ENCODE measurements at regions not wholly inside any gene's neighbourhood (a gene's known extent, or its start where the extent isn't known, plus 50 kb on each side); places are given as distances from the start of the nearest gene placed in this dataset.

DNA sequence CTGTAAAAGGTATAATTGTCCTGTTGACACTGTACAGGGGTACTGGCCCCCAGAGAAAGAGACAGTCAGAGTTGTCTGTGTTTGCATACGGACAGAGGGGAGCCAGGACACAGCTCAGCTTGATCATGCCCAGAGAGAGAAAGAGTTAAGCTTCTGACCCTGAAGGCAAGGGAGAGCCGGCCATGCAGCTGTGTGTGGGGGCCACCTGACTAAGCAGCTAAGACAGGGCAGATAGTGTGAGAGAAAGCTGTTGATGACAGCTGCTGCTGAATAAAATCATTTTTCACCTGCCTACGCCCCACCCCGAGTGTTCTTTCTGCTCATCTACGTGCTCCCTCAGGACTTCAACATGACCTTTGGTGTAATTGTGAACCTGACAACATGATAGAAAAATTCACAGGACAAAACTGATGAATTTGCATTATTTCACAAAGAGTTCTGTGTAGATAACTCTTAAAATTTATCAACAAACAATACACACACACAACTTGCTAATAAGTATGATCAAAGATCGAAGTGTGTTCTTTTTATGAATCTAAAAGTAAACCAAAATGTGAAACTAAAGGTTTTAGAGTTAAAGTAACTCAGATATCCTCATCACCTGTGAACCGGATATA lies 1294.3 kb upstream of the ATXN8OS start:
- no peaks in the 10 kb centered on the region for H3K27me3 ChIP-seq (ENCODE audit: control insufficient read depth, low read length)
- no peak overlapping the region for H3K4me3 ChIP-seq (ENCODE audit: low read length)
- no peaks in the 10 kb centered on the region for H3K36me3 ChIP-seq (ENCODE audit: control insufficient read depth, low read length)
- H3K79me2 ChIP-seq (ENCODE audit: control insufficient read depth, low read length), result no peaks in the 10 kb centered on the region
- H3K9me3 ChIP-seq (ENCODE audit: control insufficient read depth, insufficient read depth, low read length), result no peaks in the 10 kb centered on the region
- no peak overlapping the region for H3K4me2 ChIP-seq (ENCODE audit: low read length)
- H3K9me2 ChIP-seq (replicated peaks; ENCODE audit: control insufficient read depth, low read length), result no peaks in the 10 kb centered on the region
- H3F3A ChIP-seq (ENCODE audit: control insufficient read depth, insufficient read depth), result no peaks in the 10 kb centered on the region
- H3K27ac ChIP-seq (ENCODE audit: low read depth, low read length), result no peak overlapping the region
- H4K20me1 ChIP-seq (ENCODE audit: control insufficient read depth, insufficient read depth, low read depth, low read length), result no peaks in the 10 kb centered on the region
- no peaks in the 10 kb centered on the region for H3K4me1 ChIP-seq (ENCODE audit: control insufficient read depth, low read length)
- TF ChIP-seq, protein P1, sequence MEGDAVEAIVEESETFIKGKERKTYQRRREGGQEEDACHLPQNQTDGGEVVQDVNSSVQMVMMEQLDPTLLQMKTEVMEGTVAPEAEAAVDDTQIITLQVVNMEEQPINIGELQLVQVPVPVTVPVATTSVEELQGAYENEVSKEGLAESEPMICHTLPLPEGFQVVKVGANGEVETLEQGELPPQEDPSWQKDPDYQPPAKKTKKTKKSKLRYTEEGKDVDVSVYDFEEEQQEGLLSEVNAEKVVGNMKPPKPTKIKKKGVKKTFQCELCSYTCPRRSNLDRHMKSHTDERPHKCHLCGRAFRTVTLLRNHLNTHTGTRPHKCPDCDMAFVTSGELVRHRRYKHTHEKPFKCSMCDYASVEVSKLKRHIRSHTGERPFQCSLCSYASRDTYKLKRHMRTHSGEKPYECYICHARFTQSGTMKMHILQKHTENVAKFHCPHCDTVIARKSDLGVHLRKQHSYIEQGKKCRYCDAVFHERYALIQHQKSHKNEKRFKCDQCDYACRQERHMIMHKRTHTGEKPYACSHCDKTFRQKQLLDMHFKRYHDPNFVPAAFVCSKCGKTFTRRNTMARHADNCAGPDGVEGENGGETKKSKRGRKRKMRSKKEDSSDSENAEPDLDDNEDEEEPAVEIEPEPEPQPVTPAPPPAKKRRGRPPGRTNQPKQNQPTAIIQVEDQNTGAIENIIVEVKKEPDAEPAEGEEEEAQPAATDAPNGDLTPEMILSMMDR (IDR thresholded peaks at IDR 0.05; ENCODE audit: low read depth, low read length, poor library complexity, severe bottlenecking), result no peak
- TF ChIP-seq EZH2phosphoT487 (IDR thresholded peaks at IDR 0.05; ENCODE audit: borderline replicate concordance, low read length), result no peak

DNA sequence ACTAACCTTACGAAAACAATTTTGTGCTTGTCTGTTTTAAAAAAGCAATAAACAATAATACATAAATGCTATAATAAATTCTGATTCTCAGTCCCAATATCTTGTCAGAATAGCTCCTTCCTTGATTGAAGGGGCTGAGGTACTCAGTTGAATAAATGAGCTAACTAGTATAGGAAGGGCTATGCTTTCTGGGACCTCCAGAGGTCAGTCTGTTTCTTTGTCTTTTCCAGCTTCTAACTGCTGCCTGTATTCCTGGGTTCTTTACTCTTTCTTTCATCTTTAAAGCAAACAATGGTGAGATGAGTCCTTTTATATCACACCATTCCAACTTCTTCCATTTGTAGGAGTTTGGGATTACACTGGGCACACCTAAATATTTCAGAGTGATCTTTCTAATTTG lies 1297.0 kb upstream of the ATXN8OS start:
- H3K9me3 ChIP-seq (ENCODE audit: control insufficient read depth, insufficient read depth, low read length), result no peaks in the 10 kb centered on the region
- H3K27ac ChIP-seq (ENCODE audit: low read depth, low read length), result no peak overlapping the region
- no peak overlapping the region for H3K4me2 ChIP-seq (ENCODE audit: low read length)
- H3K9me2 ChIP-seq (replicated peaks; ENCODE audit: control insufficient read depth, low read length), result no peaks in the 10 kb centered on the region
- TF ChIP-seq EZH2phosphoT487 (IDR thresholded peaks at IDR 0.05; ENCODE audit: borderline replicate concordance, low read length), result no peak
- TF ChIP-seq, protein P1 (IDR thresholded peaks at IDR 0.05; ENCODE audit: low read depth, low read length, poor library complexity, severe bottlenecking), result no peak
- no peaks in the 10 kb centered on the region for H3K79me2 ChIP-seq (ENCODE audit: control insufficient read depth, low read length)
- H3F3A ChIP-seq (ENCODE audit: control insufficient read depth, insufficient read depth), result no peaks in the 10 kb centered on the region
- H3K27me3 ChIP-seq (ENCODE audit: control insufficient read depth, low read length), result no peaks in the 10 kb centered on the region
- no peaks in the 10 kb centered on the region for H3K4me1 ChIP-seq (ENCODE audit: control insufficient read depth, low read length)
- H3K36me3 ChIP-seq (ENCODE audit: control insufficient read depth, low read length), result no peaks in the 10 kb centered on the region
- no peak overlapping the region for H3K4me3 ChIP-seq (ENCODE audit: low read length)
- no peaks in the 10 kb centered on the region for H4K20me1 ChIP-seq (ENCODE audit: control insufficient read depth, insufficient read depth, low read depth, low read length)

DNA sequence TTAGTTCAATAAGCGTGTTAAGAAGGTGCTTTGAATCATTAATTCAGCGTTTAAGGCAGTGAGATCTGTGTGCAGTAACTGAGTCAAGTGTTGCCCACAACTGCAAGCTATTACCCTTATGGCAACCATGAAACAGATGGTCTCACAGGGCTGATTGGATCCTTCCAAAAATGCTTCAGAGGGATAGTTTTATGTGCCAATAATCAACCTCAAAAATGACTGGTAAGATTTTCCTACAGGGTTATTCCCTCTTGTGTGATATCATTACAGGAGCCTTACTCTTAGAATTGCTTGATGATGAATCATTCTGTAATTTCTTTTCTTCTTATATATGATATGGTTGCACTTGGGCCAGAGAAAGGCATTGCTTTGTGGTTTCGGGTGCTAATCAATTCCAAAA lies 1299.2 kb upstream of the ATXN8OS start:
- Histone ChIP-seq H3F3A (ENCODE audit: control insufficient read depth, insufficient read depth) (no peaks in the 10 kb centered on the region), H3K9me3 (ENCODE audit: control insufficient read depth, insufficient read depth, low read length) (no peaks in the 10 kb centered on the region), H3K36me3 (ENCODE audit: control insufficient read depth, low read length) (no peaks in the 10 kb centered on the region), H3K9me2 (replicated peaks; ENCODE audit: control insufficient read depth, low read length) (no peaks in the 10 kb centered on the region), H3K27me3 (ENCODE audit: control insufficient read depth, low read length) (no peaks in the 10 kb centered on the region), H3K27ac (ENCODE audit: low read depth, low read length) (no peak overlapping the region), H3K4me3 (ENCODE audit: low read length) (no peak overlapping the region), H3K4me1 (ENCODE audit: control insufficient read depth, low read length) (no peaks in the 10 kb centered on the region), H3K79me2 (ENCODE audit: control insufficient read depth, low read length) (no peaks in the 10 kb centered on the region), H3K4me2 (ENCODE audit: low read length) (no peak overlapping the region), H4K20me1 (ENCODE audit: control insufficient read depth, insufficient read depth, low read depth, low read length) (no peaks in the 10 kb centered on the region)
- TF ChIP-seq EZH2phosphoT487 (IDR thresholded peaks at IDR 0.05; ENCODE audit: borderline replicate concordance, low read length), result no peak
- TF ChIP-seq, protein P1 (IDR thresholded peaks at IDR 0.05; ENCODE audit: low read depth, low read length, poor library complexity, severe bottlenecking), result no peak

Data from DOHH2 (cell line).